KOPT-K1 (cell line): ENCODE measurements at regions not wholly inside any gene's neighbourhood (a gene's known extent, or its start where the extent isn't known, plus 50 kb on each side); places are given as distances from the start of the nearest gene placed in this dataset.

Source experiments
- H3K27ac ChIP-seq: fragments of 200-600 bp; sonication (generic); 2 replicates; pipeline ENCODE4 v1.5.1; 2016; ENCODE audit warnings: antibody characterized with exemption, mild to moderate bottlenecking, low read depth, low read length; ENCODE audit not compliant: poor library complexity, severe bottlenecking
- H3K36me3 ChIP-seq: fragments of 200-600 bp; sonication (generic); 2 replicates; pipeline ENCODE4 v1.5.1; 2017; ENCODE audit warnings: antibody characterized with exemption, mild to moderate bottlenecking, low read length, moderate library complexity; ENCODE audit not compliant: insufficient read depth
- H3K9me3 ChIP-seq: fragments of 200-600 bp; sonication (generic); 2 replicates; pipeline ENCODE4 v1.5.1; 2017; ENCODE audit warnings: antibody characterized with exemption, low read length, mild to moderate bottlenecking; ENCODE audit not compliant: insufficient read depth, poor library complexity, severe bottlenecking

GRCh38 chr9:107989544-107989943 lies 500.0 kb upstream of the KLF4 start:
- no peaks in the 10 kb centered on the region for H3K36me3 ChIP-seq
- no peaks in the 10 kb centered on the region for H3K9me3 ChIP-seq
- no peak overlapping the region for H3K27ac ChIP-seq

GRCh38 chr9:107989099-107989498 lies 499.5 kb upstream of the KLF4 start:
- Histone ChIP-seq H3K27ac (no peak overlapping the region), H3K9me3 (no peaks in the 10 kb centered on the region), H3K36me3 (no peaks in the 10 kb centered on the region)

GRCh38 chr9:107984956-107985355 lies 495.4 kb upstream of the KLF4 start:
- H3K27ac ChIP-seq, result no peak overlapping the region
- no peaks in the 10 kb centered on the region for H3K9me3 ChIP-seq
- no peaks in the 10 kb centered on the region for H3K36me3 ChIP-seq

DNA sequence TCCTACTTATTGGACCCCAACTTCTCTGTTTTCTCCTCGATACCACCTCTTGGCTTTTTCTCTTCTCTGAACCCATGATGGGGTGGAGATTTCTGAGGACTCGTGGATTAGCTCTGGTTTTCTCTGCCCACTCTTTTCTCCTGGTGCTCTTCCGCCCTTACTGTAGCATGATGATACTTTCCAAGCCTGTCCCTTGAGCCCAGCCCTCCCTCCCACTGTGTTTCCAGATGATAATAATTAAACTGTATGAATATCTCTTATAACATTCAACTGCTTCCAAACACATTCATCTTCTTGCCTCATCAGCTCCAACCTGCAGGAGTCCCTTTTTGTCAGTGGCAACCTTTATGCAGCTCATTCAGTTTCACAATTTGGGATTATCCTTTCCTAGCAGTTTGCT lies 494.2 kb upstream of the KLF4 start:
- no peaks in the 10 kb centered on the region for H3K9me3 ChIP-seq
- H3K27ac ChIP-seq, result no peak overlapping the region
- H3K36me3 ChIP-seq, result no peaks in the 10 kb centered on the region

- H3K27ac ChIP-seq, result no peak overlapping the region
- H3K36me3 ChIP-seq, result no peaks in the 10 kb centered on the region
- H3K9me3 ChIP-seq, result no peaks in the 10 kb centered on the region
Observed at GRCh38 chr9:107983181-107983603, 493.6 kb upstream of the KLF4 start.

- Histone ChIP-seq H3K27ac (no peak overlapping the region), H3K9me3 (no peaks in the 10 kb centered on the region), H3K36me3 (no peaks in the 10 kb centered on the region)
Observed at GRCh38 chr9:107982745-107983144, 493.2 kb upstream of the KLF4 start.

GRCh38 chr9:107982001-107982400 lies 492.4 kb upstream of the KLF4 start:
- no peaks in the 10 kb centered on the region for H3K36me3 ChIP-seq
- H3K27ac ChIP-seq, result no peak overlapping the region
- H3K9me3 ChIP-seq, result no peaks in the 10 kb centered on the region

GRCh38 chr9:107980984-107981383 lies 491.4 kb upstream of the KLF4 start:
- H3K9me3 ChIP-seq, result no peaks in the 10 kb centered on the region
- H3K36me3 ChIP-seq, result no peaks in the 10 kb centered on the region
- H3K27ac ChIP-seq, result no peak overlapping the region

DNA sequence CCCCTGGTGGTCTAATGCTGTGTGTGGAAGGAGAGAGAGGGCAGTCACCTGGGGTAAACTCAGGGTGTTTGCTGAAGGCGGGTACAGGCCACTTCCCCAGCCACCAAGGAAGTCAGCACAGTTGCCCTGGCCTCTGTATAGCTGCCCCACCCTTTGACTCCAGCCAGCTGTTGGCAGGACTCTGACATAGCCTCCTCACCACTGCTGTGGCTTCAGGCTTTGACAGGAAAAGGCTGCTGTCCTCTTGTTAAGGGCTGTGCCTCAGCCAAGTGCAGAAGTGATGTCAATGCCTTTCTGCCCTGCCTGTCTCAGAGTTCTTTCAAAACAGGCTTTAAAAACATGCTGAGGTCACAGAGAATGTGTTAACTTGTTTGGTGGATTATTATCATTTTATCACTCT lies 487.2 kb upstream of the KLF4 start:
- no peaks in the 10 kb centered on the region for H3K9me3 ChIP-seq
- no peak overlapping the region for H3K27ac ChIP-seq
- no peaks in the 10 kb centered on the region for H3K36me3 ChIP-seq

DNA sequence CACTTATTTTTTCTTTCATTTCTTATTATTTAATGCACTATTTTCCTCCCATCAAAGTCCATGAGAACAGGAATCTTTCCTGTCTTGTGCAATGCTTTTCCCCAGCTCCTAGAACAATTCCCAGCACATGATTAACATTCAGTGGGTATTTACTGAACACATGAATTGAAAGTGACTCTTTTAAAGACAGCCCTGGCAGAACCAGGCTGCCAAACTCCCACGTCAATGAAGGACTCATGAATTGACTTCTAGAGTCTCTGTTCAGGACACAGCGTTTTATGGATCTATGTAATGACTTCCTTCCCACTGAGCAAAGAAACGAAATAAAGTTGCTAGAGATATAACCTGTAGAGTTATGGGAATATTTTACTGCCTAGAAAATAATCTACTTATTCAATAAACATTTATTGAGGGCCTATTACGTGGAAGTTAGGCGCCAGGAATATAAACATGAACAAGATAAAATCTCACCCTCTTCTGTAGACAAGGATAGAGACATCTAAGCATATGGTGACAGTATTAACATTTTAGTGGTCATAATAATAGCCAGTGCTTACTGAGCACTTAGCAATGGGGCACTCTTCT lies 485.9 kb upstream of the KLF4 start:
- H3K9me3 ChIP-seq, result no peaks in the 10 kb centered on the region
- H3K27ac ChIP-seq, result no peak overlapping the region
- H3K36me3 ChIP-seq, result no peaks in the 10 kb centered on the region

- no peaks in the 10 kb centered on the region for H3K9me3 ChIP-seq
- H3K27ac ChIP-seq, result no peak overlapping the region
- H3K36me3 ChIP-seq, result no peaks in the 10 kb centered on the region
Observed at GRCh38 chr9:107973451-107973850, 483.9 kb upstream of the KLF4 start.

- Histone ChIP-seq H3K27ac (no peak overlapping the region), H3K36me3 (no peaks in the 10 kb centered on the region), H3K9me3 (no peaks in the 10 kb centered on the region)
Observed at GRCh38 chr9:107972346-107972745, 482.8 kb upstream of the KLF4 start.

GRCh38 chr9:107971241-107971640 lies 481.7 kb upstream of the KLF4 start:
- Histone ChIP-seq H3K9me3 (no peaks in the 10 kb centered on the region), H3K36me3 (no peaks in the 10 kb centered on the region), H3K27ac (no peak overlapping the region)

DNA sequence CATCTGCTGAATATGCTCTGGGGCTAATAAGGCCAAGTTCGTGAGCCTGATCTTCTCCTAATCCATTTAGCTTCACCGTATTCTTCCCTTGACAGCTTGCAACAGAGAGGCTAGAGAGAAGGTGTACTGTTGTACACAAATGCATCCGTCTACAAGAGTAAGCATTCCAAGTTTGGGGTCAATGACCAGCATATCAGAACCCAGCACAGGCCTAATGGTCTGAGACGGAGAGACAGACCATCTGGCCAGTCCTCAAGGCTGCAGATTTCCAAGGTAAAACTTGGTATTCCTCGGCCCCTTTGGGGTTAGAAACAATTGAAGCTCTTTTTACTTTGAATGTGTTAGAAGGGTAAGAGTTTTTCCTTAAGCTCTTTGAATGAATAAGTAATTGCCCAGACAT lies 481.2 kb upstream of the KLF4 start:
- Histone ChIP-seq H3K36me3 (no peaks in the 10 kb centered on the region), H3K27ac (no peak overlapping the region), H3K9me3 (no peaks in the 10 kb centered on the region)

DNA sequence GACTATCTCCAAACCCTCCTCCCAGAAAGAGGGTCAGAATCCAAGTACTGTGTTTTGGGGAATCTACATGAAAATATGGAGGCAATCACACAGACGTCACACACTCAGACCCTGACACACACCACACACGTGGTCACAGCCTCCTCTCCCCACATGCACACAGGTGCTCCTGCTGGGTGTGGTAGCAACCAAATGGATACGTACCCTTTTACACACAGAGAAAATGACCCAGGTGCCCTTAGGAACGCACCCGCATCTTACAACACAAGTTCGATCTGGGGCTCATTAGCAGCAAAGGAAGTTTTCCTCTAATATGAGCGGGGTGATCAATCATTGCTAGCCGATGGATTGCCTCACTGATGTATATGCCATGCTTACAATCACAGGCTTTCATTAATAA lies 480.2 kb upstream of the KLF4 start:
- Histone ChIP-seq H3K27ac (no peak overlapping the region), H3K9me3 (no peaks in the 10 kb centered on the region), H3K36me3 (no peaks in the 10 kb centered on the region)

DNA sequence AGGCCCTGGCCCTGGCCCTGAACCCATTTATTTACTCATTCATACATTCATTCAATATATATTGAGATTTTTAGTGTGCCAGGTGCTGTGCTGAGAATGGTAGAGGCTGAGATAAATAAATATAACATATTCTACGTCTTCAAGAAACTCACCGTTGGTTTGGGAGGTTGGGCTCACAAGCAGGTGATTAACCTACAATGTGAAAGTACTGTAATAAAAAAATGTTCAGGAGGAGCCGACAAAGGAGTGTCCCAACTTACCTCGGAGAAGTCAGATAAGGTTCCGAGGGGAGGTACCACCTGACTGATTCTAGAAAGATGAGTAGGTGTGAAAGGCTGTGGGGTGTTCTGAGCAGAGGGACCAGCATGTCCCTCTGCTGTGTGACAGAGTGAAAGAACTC lies 479.6 kb upstream of the KLF4 start:
- H3K9me3 ChIP-seq, result no peaks in the 10 kb centered on the region

GRCh38 chr9:107963246-107963645 lies 473.7 kb upstream of the KLF4 start:
- Histone ChIP-seq H3K27ac (no peak overlapping the region), H3K36me3 (no peaks in the 10 kb centered on the region), H3K9me3 (no peaks in the 10 kb centered on the region)

More for the DNA sequence above, 479.6 kb upstream of the KLF4 start:
- Histone ChIP-seq H3K36me3 (no peaks in the 10 kb centered on the region), H3K27ac (no peak overlapping the region)
